DND-41 (cell line): ENCODE measurements at regions not wholly inside any gene's neighbourhood (a gene's known extent, or its start where the extent isn't known, plus 50 kb on each side); places are given as distances from the start of the nearest gene placed in this dataset.

Experiments
- ATAC-seq: fragments of 200-7000 bp; cut with Tn5 transposase; 3 replicates; pipeline ENCODE4 v1.9.1; 2021; ENCODE audit warnings: low read depth; ENCODE audit not compliant: insufficient read depth
- DNase-seq: peaks from one replicate; pipeline ENCODE4 v3.0.0-alpha.2; 2020
- H2AFZ ChIP-seq: 2 replicates; pipeline ENCODE4 v1.6.0; 2012; ENCODE audit warnings: low read depth, low read length
- H3K27ac ChIP-seq: 2 replicates; pipeline ENCODE4 v1.5.1; 2012; ENCODE audit warnings: low read length, inconsistent platforms
- H3K27me3 ChIP-seq: fragments of 200-600 bp; sonication (generic); 2 replicates; pipeline ENCODE4 v1.6.0; 2012; ENCODE audit warnings: low read length, mild to moderate bottlenecking, inconsistent platforms; ENCODE audit not compliant: insufficient read depth, poor library complexity
- H3K36me3 ChIP-seq: 2 replicates; pipeline ENCODE4 v1.5.1; 2012; ENCODE audit warnings: low read length, inconsistent platforms; ENCODE audit not compliant: insufficient read depth
- H3K4me1 ChIP-seq: 2 replicates; pipeline ENCODE4 v1.5.1; 2012; ENCODE audit warnings: mild to moderate bottlenecking, low read length; ENCODE audit not compliant: insufficient read depth
- H3K4me2 ChIP-seq: 2 replicates; pipeline ENCODE4 v1.6.0; 2012; ENCODE audit warnings: mild to moderate bottlenecking, moderate library complexity, low read length, inconsistent platforms; ENCODE audit not compliant: insufficient read depth
- H3K4me3 ChIP-seq, 2 experiments: fragments of 200-600 bp in 1 of 2; shearing (Covaris generic) in 1 of 2; 2 replicates each; pipeline ENCODE4 v1.5.1; 2012 to 2016; ENCODE audit warnings: inconsistent platforms in 2 of 2, low read length in 2 of 2, mild to moderate bottlenecking in 2 of 2, low read depth in 1 of 2, moderate library complexity in 1 of 2
- H3K79me2 ChIP-seq: 2 replicates; pipeline ENCODE4 v1.6.0; 2012; ENCODE audit warnings: low read length, inconsistent platforms; ENCODE audit not compliant: insufficient read depth
- H3K9ac ChIP-seq: 2 replicates; pipeline ENCODE4 v1.6.0; 2012; ENCODE audit warnings: low read depth, mild to moderate bottlenecking, inconsistent platforms, low read length, moderate library complexity
- H3K9me3 ChIP-seq: 2 replicates; pipeline ENCODE4 v1.5.1; 2012; ENCODE audit warnings: low read length, moderate library complexity, mild to moderate bottlenecking, inconsistent platforms; ENCODE audit not compliant: insufficient read depth, severe bottlenecking
- H4K20me1 ChIP-seq: 2 replicates; pipeline ENCODE4 v1.6.0; 2012; ENCODE audit warnings: low read length; ENCODE audit not compliant: insufficient read depth
- EZH2 ChIP-seq: IDR thresholded peaks from 3 replicates; pipeline ENCODE4 v1.6.1; 2012; ENCODE audit warnings: borderline replicate concordance, low read depth, mild to moderate bottlenecking, moderate library complexity, low read length, inconsistent platforms; ENCODE audit not compliant: severe bottlenecking
- TF ChIP-seq, protein P1 (sequence below): IDR thresholded peaks from 2 replicates; pipeline ENCODE4 v1.5.1; 2012; ENCODE audit warnings: borderline replicate concordance, low read length, moderate library complexity, mild to moderate bottlenecking; ENCODE audit not compliant: poor library complexity, severe bottlenecking; ENCODE audit errors: extremely low read depth

DNA sequence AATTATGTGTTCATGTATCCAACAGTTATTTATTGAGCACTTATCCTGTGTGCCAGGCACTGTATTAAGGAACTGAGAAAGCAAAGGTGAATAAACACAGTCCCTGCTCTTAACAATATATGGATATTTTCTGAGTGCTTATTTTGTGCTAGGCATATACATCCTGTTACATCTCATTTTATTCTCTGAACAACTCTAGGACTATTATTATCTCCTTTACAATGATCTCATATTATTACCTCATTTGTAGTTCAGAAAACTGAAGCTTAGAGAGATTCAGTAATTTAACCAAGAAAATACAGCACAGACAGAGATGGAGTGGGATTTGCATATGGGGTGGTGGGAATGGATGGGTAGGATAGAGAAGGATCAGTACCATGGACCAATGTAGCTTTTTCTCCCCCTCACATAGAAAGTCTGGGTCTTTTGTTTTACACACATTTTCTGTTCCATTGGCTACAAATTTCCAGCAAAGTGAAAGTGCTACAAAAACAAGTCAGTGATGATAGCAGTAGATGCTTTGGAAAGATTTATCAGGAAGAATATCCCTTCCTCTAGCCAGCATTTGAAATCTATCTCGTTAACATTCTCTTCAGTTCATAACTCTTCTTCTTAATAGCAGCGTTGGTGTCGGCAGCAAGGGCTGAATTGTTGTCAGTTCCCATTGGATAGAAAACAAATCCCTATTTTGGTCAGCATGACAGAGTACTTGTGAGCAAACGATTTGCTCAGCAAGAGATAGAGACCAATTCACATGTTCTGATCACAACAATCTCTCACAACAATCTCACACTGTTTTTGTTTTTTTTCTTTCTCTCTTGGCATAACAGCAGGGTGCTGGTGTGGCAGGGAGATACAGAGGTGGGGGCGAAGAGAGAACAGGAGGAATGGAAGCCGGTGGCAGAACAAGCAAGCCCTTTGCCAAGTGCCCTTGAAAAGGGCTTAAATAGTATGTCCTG lies 102.2 kb upstream of the KCTD1 start:
- TF ChIP-seq, protein P1, sequence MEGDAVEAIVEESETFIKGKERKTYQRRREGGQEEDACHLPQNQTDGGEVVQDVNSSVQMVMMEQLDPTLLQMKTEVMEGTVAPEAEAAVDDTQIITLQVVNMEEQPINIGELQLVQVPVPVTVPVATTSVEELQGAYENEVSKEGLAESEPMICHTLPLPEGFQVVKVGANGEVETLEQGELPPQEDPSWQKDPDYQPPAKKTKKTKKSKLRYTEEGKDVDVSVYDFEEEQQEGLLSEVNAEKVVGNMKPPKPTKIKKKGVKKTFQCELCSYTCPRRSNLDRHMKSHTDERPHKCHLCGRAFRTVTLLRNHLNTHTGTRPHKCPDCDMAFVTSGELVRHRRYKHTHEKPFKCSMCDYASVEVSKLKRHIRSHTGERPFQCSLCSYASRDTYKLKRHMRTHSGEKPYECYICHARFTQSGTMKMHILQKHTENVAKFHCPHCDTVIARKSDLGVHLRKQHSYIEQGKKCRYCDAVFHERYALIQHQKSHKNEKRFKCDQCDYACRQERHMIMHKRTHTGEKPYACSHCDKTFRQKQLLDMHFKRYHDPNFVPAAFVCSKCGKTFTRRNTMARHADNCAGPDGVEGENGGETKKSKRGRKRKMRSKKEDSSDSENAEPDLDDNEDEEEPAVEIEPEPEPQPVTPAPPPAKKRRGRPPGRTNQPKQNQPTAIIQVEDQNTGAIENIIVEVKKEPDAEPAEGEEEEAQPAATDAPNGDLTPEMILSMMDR: no peak
- no peaks in the 10 kb centered on the region for H3K9me3 ChIP-seq
- H3K36me3 ChIP-seq: no peaks in the 10 kb centered on the region
- H2AFZ ChIP-seq: no peak overlapping the region
- DNase-seq (no peak), ATAC-seq (no peak)
- H3K9ac ChIP-seq: no peak overlapping the region
- peaks cover 7% of the 10 kb centered on the region; the same call in 1 of the 2 replicates for H3K79me2 ChIP-seq
- peak overlapping the region; percentile 34; the same call in 1 of the 2 replicates for H3K27ac ChIP-seq
- H3K4me1 ChIP-seq: peaks cover 32% of the 10 kb centered on the region
- no peaks in the 10 kb centered on the region for H3K27me3 ChIP-seq
- H3K4me3 ChIP-seq: no peak overlapping the region
- H4K20me1 ChIP-seq: no peaks in the 10 kb centered on the region
- no peak overlapping the region for H3K4me2 ChIP-seq

DNA sequence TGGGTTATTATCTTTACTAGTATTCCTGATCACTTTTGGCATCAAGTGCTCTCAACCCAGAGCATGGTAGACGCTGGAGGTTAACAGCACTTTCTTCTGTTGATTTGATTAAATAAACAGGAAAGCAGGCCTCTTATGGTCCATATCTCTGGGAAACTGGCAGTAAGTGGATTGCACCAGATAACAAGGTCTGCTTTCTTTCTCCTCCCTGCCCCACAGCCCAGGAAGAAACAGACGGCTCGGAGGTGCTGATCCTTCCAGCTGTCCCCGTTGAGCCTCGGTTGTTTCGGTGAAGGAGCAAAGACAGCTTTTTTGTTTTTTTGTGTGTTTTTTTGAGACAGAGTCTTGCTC lies 100.8 kb upstream of the KCTD1 start:
- DNase-seq (no peak), ATAC-seq (no peak)
- no peak for TF ChIP-seq EZH2
- TF ChIP-seq, protein P1: no peak
- no peaks in the 10 kb centered on the region for H3K36me3 ChIP-seq
- no peak overlapping the region for H3K4me2 ChIP-seq
- H3K9me3 ChIP-seq: no peaks in the 10 kb centered on the region
- no peaks in the 10 kb centered on the region for H4K20me1 ChIP-seq
- no peaks in the 10 kb centered on the region for H3K27me3 ChIP-seq
- H3K27ac ChIP-seq: peak overlapping the region; percentile 54
- H3K4me1 ChIP-seq: peaks cover 21% of the 10 kb centered on the region
- no peak overlapping the region for H3K4me3 ChIP-seq
- H2AFZ ChIP-seq: no peak overlapping the region
- H3K9ac ChIP-seq: no peak overlapping the region
- H3K79me2 ChIP-seq: peaks cover 7% of the 10 kb centered on the region; the same call in 1 of the 2 replicates

DNA sequence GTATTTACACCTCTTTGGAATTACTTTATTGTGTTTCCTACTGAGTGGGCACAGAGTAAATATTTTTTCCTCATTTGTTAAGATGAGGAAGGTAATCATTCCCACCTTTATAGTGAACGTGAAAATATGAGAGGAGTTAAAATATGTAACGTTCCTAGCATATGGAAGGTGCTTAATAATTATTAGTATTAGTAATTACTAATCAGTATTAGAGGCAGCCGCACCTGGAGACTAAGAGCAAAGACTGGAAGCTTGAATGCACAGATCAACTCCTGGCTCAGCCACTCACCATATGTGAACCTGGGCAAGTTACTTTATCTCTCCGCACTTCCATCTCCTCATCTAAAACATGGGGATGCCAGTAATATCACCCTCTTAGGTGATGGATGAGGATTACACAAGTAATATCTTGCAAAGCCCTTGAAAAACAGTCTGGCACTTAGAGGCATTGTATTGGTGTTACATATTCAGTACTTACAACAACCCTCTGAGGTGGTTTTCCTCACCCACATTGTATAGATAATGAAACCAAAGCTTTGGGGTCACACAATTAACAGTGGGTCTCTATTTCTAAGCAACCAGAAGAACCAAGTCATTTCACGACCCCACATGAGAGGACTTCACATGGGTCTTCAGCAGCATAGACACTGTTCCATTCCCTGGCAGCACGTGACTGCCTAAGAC lies 100.3 kb upstream of the KCTD1 start:
- no peak for TF ChIP-seq EZH2
- TF ChIP-seq, protein P1: no peak
- no peaks in the 10 kb centered on the region for H3K27me3 ChIP-seq

More for the DNA sequence above, 100.3 kb upstream of the KCTD1 start:
- no peak overlapping the region for H3K4me2 ChIP-seq
- H3K79me2 ChIP-seq: peaks cover 7% of the 10 kb centered on the region; the same call in 1 of the 2 replicates
- no peak overlapping the region for H3K9ac ChIP-seq
- no peak for DNase-seq
- no peaks in the 10 kb centered on the region for H3K36me3 ChIP-seq
- H3K4me1 ChIP-seq: peaks cover 21% of the 10 kb centered on the region
- no peaks in the 10 kb centered on the region for H4K20me1 ChIP-seq
- H3K4me3 ChIP-seq: no peak overlapping the region
- ATAC-seq: 0 out of 3 replicates have a peak, but pooled peaks have one; percentile 10
- no peak overlapping the region for H2AFZ ChIP-seq
- no peaks in the 10 kb centered on the region for H3K9me3 ChIP-seq
- peak overlapping the region; percentile 54 for H3K27ac ChIP-seq
